ENCODE measurements at regions not wholly inside any gene's neighbourhood (a gene's known extent, or its start where the extent isn't known, plus 50 kb on each side); places are given as distances from the start of the nearest gene placed in this dataset.

DNA sequence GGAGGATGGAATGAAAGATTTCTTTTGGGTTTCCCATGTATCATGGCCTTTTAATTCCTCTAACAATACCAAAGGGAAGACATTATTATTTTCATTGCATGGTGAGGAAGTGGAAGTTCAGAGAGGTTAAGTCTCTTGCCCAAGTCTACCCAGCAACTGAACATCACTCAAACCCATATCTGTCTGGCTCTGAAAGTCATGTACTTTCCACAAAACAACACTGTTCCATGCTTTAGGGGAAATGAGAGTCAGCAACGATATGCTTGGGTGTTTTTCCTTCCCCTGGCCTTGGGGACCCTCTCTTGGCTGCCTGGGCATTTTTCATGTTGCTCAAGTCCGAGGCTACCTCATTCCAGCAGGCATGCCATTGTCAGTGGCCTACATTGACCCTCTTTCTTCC is 118.8 kb downstream of the ADTRP start:
- TF ChIP-seq POLR2A (IDR thresholded peaks at IDR 0.05) (no peak), POLR2AphosphoS5 (IDR thresholded peaks at IDR 0.05) (no peak)
- TF ChIP-seq, protein P1, sequence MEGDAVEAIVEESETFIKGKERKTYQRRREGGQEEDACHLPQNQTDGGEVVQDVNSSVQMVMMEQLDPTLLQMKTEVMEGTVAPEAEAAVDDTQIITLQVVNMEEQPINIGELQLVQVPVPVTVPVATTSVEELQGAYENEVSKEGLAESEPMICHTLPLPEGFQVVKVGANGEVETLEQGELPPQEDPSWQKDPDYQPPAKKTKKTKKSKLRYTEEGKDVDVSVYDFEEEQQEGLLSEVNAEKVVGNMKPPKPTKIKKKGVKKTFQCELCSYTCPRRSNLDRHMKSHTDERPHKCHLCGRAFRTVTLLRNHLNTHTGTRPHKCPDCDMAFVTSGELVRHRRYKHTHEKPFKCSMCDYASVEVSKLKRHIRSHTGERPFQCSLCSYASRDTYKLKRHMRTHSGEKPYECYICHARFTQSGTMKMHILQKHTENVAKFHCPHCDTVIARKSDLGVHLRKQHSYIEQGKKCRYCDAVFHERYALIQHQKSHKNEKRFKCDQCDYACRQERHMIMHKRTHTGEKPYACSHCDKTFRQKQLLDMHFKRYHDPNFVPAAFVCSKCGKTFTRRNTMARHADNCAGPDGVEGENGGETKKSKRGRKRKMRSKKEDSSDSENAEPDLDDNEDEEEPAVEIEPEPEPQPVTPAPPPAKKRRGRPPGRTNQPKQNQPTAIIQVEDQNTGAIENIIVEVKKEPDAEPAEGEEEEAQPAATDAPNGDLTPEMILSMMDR (IDR thresholded peaks at IDR 0.05) = no peak
- Histone ChIP-seq H3K36me3 (no peaks in the 10 kb centered on the region), H3K27me3 (no peaks in the 10 kb centered on the region), H3K4me3 (no peak overlapping the region), H3K9me3 (no peaks in the 10 kb centered on the region), H3K27ac (no peak overlapping the region), H3K4me1 (no peaks in the 10 kb centered on the region)
- intact Hi-C loops (cut with DNase I; ENCODE audit: low total_unique reads) = no loop called here
- no peak for DNase-seq (ENCODE audit: low spot score in 2 of 2)

DNA sequence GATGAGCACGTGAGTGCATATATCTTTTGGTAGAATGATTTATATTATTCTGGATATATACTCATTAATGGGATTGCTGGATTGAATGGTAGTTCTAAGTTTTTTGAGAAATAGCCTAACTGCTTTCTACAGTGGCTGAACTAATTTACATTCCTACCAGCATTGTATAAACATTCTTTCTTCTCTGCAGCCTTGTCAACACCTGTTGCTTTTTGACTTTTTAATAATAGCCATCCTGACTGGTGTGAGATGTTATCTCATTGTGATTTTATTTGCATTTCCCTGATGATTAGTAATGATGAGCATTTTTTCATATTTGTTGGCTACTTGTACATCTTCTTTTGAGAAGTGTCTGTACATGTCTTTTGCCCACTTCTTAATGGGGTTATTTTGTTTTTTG is 116.3 kb downstream of the ADTRP start:
- H3K9me3 ChIP-seq = no peaks in the 10 kb centered on the region
- DNase-seq (ENCODE audit: low spot score in 2 of 2) = no peak
- intact Hi-C loops (cut with DNase I; ENCODE audit: low total_unique reads) = no loop called here
- H3K4me3 ChIP-seq = no peak overlapping the region
- H3K27ac ChIP-seq = no peak overlapping the region
- TF ChIP-seq POLR2A (IDR thresholded peaks at IDR 0.05) (no peak), POLR2AphosphoS5 (IDR thresholded peaks at IDR 0.05) (no peak)
- TF ChIP-seq, protein P1 (IDR thresholded peaks at IDR 0.05) = no peak
- no peaks in the 10 kb centered on the region for H3K4me1 ChIP-seq
- H3K36me3 ChIP-seq = no peaks in the 10 kb centered on the region
- H3K27me3 ChIP-seq = no peaks in the 10 kb centered on the region

DNA sequence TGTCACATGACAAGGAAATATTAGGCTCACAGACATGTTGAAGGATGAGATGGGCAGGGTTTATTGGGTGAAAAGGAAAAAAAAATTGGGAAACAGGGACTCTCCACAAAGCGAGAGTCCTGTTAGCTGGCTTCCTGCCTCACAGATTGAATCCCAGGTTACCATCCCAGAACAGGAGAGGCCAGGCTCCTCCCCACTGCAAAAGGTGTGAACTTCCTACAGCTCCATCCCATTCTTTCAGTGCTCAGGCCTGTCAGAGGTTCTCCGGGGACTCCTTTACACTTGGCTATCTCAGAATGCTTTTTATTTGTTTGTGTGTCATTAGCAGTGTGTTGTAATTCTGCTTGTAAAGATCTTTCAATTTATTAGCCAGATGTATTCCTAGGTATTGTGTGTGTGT is 115.1 kb downstream of the ADTRP start:
- no peak overlapping the region for H3K4me3 ChIP-seq
- H3K4me1 ChIP-seq = no peaks in the 10 kb centered on the region
- H3K27ac ChIP-seq = no peak overlapping the region
- H3K9me3 ChIP-seq = no peaks in the 10 kb centered on the region
- intact Hi-C loops (cut with DNase I; ENCODE audit: low total_unique reads) = no loop called here
- no peak for DNase-seq (ENCODE audit: low spot score in 2 of 2)
- H3K36me3 ChIP-seq = no peaks in the 10 kb centered on the region
- TF ChIP-seq POLR2A (IDR thresholded peaks at IDR 0.05) = no peak
- no peaks in the 10 kb centered on the region for H3K27me3 ChIP-seq

Data from breast epithelium (tissue), 4 donors.